ENCODE measurements at regions not wholly inside any gene's neighbourhood (a gene's known extent, or its start where the extent isn't known, plus 50 kb on each side); places are given as distances from the start of the nearest gene placed in this dataset.

DNA sequence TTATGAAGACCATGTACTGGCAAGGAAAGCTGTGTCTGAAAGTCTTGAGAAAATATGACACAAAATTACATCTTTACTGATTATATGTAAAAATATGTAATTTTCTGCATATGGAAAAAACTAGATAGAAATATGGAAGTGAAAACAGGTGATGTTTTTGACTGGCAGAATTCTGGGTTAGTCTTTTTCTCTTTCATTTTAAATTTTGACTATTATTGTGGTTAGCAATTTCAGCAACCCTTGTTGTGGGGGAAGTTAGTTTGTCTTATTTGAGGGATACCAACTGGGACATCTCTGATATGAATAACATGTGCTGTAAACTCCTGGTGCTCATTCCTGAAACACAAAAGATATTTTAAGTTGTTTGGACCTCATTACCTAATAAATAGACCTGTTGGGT is 49.9 kb upstream of the CPEB2 start:
- DNase-seq, result no peak

All from hypothalamus (tissue), 51 donors.